ENCODE measurements at regions not wholly inside any gene's neighbourhood (a gene's known extent, or its start where the extent isn't known, plus 50 kb on each side); places are given as distances from the start of the nearest gene placed in this dataset.

DNA sequence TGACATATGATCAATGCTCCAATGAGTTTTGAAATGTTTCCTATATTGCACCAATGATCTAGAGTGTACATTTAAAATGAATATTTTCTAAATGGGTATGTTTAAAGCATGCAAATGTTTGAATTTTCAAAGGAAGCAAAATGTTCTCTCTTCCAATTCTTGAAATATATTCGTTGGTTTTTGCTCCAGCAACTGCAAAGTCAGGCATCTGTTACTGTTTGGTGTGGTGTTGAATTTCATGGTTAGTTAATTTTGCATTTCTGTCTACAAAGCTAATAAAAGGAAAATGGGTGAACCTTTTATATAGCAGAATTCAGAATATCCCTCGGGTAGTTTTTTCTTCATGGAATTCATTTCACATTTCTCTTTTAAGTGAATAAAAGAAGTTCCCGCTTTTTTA, 1018.3 kb downstream of the GRIK2 start:
- intact Hi-C loops (cut with micrococcal nuclease), result no loop called here
- DNase-seq, result no peak
- ATAC-seq, result no peak

DNA sequence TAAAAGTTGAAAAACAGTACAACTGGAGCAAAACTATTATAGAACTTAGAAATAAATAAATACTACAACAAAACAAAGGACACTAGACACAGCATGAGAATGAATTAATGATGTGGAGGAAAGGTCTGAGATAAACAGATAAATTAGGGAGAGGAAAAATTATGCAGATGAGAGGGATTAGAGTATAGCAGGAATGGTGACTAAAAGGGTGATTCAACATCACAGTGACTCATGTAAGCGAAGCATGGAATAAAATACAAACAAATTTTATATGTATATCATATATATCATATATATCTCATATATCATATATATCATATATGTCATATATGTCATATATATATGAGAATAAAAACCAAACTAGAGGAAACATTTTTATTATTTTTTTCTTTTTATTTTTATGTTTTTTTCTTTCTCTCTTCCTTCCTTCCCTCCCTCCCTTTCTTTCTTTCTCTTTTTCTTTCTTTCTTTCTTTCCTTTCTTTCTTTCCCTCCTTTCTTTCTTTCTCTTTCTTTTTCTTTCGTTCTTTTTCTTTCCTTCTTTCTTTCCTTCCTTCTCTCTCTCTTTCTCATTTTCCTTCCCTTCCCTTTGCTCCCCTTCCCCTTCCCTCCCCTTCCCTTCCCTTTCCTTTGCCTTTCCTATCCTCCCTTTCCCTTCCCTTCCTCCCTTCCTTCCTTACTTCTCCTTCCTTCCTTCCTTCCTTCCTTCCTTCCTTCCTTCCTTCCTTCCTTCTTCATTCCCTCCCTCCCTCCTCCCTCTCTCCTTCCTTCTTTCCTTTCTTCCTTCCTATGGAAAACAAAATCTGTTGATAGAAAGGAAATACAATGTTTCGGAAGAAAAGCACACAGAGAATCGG, 1014.6 kb downstream of the GRIK2 start:
- DNase-seq (no peak), ATAC-seq (no peak)
- intact Hi-C loops (cut with micrococcal nuclease), result no loop called here

DNA sequence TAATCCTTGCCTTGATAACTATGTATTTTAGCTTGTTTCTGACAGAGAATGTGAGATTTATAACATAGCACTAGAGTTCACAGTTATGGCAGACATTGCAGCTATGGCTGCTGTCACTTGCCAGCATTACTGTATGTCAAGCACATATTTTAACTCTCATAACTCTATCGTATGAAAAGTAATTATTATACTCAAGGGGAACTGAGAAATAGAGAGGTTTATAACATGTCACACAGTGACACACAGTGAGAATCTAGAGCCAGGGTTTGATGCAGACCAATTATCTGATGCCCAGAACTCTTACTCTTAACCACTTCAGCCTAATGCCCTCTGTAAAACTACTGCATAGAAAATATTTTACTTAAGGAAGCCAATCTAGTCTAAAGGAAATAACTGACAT, 1012.4 kb downstream of the GRIK2 start:
- DNase-seq (no peak), ATAC-seq (no peak)
- intact Hi-C loops (cut with micrococcal nuclease), result no loop called here

DNA sequence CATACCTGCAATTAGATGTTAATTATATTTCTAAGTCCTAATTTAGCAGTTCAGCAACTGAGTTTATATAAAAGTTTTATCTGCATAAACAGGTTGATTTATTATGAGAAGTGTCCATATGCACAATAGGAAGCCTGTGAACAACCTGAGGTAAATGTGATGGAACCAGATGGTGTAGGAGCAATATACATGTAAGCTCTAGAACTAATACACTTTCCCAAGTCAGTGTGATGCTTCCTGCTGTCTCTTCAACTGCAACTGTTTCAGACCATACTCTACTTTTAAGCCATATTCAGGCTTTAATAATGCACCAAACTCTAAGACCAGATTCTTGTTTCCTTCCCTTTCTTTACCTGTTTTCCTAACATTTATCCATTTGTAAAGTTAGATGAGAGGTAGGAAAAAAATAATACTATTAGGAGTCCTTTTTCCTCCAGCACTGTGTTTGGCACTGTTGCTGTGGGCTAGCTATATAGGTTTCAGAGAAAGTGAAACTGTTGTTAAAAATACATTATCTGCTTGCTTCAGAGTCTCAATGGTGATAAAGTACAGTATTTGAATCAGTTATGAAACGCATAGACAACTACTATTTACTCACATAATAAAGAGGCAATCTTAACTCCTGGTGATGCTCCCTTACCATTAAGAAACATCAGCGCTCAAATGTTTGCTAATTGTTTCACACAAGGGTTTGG, 1009.3 kb downstream of the GRIK2 start:
- DNase-seq (no peak), ATAC-seq (no peak)
- intact Hi-C loops (cut with micrococcal nuclease), result no loop called here

DNA sequence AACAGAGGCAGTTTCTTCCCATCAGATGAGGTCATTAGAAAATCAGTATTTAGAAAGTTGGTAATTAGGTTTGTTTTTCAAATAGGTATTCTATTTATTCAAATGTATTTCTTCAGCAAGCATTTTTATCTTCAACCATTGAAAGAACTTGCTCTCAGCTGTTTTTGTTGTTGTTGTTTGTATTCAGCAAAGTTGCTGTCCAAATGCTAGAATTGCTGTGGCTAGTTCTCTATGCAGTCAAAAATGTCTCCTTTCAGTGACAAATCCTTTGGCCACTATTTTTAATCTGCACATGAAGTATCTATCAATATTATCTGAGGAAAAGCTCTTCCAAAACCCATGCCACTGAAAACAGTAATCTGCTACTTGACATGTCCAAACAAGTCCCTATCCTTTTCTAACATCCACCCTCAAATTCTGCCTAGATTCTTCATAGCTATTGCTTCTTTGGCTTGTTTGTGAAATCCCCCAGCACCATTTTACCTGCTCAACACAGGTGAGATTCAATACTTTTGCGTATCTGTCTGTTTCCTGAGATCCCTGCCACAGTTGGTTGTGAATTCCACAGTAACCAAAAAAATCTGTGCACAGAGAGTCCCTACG, 1005.4 kb downstream of the GRIK2 start:
- intact Hi-C loops (cut with micrococcal nuclease), result no loop called here
- ATAC-seq, result no peak

GRCh38 chr6:102390541-102390940, 997.0 kb downstream of the GRIK2 start:
- intact Hi-C loops (cut with micrococcal nuclease), result no loop called here
- DNase-seq (no peak), ATAC-seq (no peak)

More for the DNA sequence above, 1005.4 kb downstream of the GRIK2 start:
- DNase-seq, result no peak

- intact Hi-C loops (cut with micrococcal nuclease), result no loop called here
- DNase-seq, result peak; percentile 21
- no peak for ATAC-seq
Observed at GRCh38 chr6:102389994-102390393, 996.5 kb downstream of the GRIK2 start.

GRCh38 chr6:102387326-102388033, 994.0 kb downstream of the GRIK2 start:
- DNase-seq, result no peak
- intact Hi-C loops (cut with micrococcal nuclease), result no loop called here
- ATAC-seq, result no peak

DNA sequence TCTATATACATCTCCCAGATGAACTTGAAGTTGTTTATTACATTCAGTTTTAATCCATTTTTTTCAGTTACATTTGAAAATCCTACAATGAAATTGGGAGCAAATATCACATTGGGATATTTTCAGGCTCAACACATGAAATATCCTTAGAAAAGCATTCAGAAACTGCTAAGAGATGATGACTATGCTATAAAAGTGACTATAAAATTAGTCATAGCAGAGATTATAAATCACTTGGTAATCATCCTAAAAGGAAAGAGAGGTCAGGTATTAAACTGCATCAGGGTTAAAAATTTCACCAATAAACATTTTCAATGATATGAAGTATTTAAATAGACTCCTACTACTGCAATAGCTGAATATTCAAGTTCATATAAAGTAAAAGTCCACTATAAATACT, 987.7 kb downstream of the GRIK2 start:
- ATAC-seq (no peak), DNase-seq (no peak)
- intact Hi-C loops (cut with micrococcal nuclease), result no loop called here

GRCh38 chr6:102356170-102356569, 962.7 kb downstream of the GRIK2 start:
- ATAC-seq, result no peak
- intact Hi-C loops (cut with micrococcal nuclease), result no loop called here
- DNase-seq, result no peak

DNA sequence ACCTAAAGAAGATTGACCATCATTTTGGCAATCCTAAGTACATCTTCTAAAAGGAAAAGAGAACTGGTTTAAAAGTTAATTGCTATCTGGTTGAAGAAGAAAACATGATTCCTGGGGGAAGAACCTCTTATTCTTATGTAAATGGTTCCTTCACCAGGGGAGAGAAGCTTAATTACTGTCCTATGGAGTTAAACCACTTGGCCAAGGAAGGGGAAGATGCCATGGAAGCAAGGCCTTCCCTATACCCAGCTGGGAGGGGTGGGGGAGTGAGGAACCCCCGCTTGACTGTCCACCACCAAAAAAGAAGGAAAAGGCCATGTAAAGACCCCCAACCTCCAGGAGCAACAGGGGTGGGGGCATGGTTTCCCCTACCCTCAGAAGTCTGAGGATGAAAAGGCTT, 962.1 kb downstream of the GRIK2 start:
- ATAC-seq, result no peak
- intact Hi-C loops (cut with micrococcal nuclease), result no loop called here
- DNase-seq, result no peak

DNA sequence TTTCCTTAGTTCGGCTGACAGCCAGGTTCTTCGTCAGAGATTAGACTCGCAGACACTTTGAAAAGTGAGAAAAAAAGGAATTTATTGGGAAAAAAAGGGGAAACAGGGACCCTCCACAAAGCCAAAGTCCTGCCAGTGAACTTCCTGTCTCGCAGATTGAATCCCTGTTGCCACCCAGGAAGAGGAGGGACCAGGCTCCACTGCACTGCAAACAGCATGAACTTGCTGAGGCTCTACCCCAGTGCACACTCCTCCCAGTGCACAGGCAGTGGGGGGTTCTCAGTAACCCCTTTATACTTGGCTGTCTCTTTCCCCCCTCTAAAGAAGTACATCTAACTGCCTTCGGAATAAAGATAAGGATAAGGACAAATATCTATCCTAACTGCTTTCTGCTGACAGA, 959.0 kb downstream of the GRIK2 start:
- intact Hi-C loops (cut with micrococcal nuclease), result no loop called here
- no peak for ATAC-seq
- DNase-seq, result no peak

- intact Hi-C loops (cut with micrococcal nuclease), result no loop called here
- ATAC-seq (no peak), DNase-seq (no peak)
Observed at GRCh38 chr6:102344769-102345168, 951.3 kb downstream of the GRIK2 start.

GRCh38 chr6:102340311-102340710, 946.8 kb downstream of the GRIK2 start:
- no peak for ATAC-seq
- DNase-seq, result no peak
- intact Hi-C loops (cut with micrococcal nuclease), result no loop called here

DNA sequence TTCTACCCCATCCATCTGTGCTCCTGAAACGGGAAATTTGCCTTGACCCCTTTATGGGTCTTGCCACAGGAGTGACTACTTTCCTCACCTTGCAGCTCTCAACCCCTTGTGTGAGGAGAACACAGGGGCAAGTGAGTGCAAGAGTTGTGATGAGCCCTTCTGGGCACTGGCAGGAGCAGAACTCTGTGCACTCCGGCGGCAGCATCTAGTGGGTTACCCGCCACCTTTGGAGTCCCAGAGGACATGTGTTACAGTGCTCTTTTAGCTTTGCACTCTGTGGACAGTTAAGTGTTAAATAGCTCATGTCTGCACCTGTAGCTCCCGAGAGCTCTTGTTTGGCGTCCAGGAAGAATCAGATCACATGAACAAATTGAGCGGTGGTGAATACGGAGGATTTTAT, 940.2 kb downstream of the GRIK2 start:
- intact Hi-C loops (cut with micrococcal nuclease), result no loop called here
- ATAC-seq (no peak), DNase-seq (no peak)

- ATAC-seq (no peak), DNase-seq (peak; percentile 13)
- intact Hi-C loops (cut with micrococcal nuclease), result no loop called here
Observed at GRCh38 chr6:102327697-102328225, 934.3 kb downstream of the GRIK2 start.

DNA sequence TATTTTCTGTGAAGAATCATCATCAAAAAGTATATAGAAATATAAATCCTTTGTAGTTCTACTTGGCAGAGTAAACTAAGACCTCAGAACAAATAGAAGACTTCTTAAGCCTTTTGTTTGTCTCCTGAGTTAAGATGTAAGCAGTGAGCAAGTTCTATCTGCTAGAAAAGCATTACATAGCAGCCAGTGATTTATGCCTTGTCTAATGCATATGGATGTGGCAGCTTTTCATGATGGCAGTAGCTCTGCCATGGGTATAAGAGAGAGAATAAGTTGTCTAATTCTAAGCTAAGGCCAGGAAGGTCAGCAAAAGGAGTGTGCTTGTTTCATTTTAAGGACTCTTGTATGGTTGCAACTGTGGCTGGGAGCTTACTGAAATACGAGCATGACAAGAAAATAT, 920.2 kb downstream of the GRIK2 start:
- ATAC-seq, result no peak
- no peak for DNase-seq
- intact Hi-C loops (cut with micrococcal nuclease), result no loop called here

- ATAC-seq, result no peak
Observed at GRCh38 chr6:102309700-102310099, 916.2 kb downstream of the GRIK2 start.

DNA sequence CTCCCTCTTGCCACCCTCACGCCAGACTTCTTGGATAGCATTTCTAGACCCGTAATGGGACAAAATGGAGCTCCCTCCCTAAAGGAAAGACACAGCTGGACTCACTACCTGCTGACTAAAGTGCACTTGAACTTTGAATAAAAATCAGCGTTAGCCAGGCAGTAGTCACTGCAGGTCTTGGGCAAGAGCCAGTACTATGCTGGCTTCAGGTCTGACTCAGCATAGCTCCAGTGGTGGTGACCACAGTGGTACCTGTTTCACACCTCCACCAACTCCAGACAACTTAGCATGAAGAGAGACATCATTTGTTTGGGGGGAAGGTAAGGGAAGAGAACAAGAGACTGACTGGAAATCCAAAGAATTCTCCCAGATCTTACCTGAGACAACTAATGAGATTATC, 906.8 kb downstream of the GRIK2 start:
- ATAC-seq, result no peak
- intact Hi-C loops (cut with micrococcal nuclease), result no loop called here
- no peak for DNase-seq

More at GRCh38 chr6:102309700-102310099, 916.2 kb downstream of the GRIK2 start:
- DNase-seq, result no peak
- intact Hi-C loops (cut with micrococcal nuclease), result no loop called here

- DNase-seq, result no peak
- ATAC-seq, result no peak
- intact Hi-C loops (cut with micrococcal nuclease), result no loop called here
Observed at GRCh38 chr6:102298051-102298450, 904.5 kb downstream of the GRIK2 start.
